Tibial artery (tissue), 4 donors: ENCODE measurements at regions not wholly inside any gene's neighbourhood (a gene's known extent, or its start where the extent isn't known, plus 50 kb on each side); places are given as distances from the start of the nearest gene placed in this dataset.

Source experiments
- DNase-seq, 2 donors: peaks; one replicate each; pipeline ENCODE4 v3.0.0-alpha.2; 2019
- H3K27ac ChIP-seq, 2 donors: fragments of 200-600 bp; sonication (generic) in 1 of 2; 1 replicate in 1 of 2; 2 replicates in 1 of 2; pipeline ENCODE4 v1.5.1; 2018 to 2019; ENCODE audit warnings: mild to moderate bottlenecking in 1 of 2
- H3K27me3 ChIP-seq, 2 donors: fragments of 200-600 bp; sonication (generic) in 1 of 2; one replicate each; pipeline versions ENCODE4 v1.5.1 to v1.6.0; 2016 to 2019
- H3K36me3 ChIP-seq, 3 donors: fragments of 200-600 bp; sonication (generic) in 2 of 3; one replicate each; pipeline ENCODE4 v1.5.1; 2016 to 2019; ENCODE audit warnings: mild to moderate bottlenecking in 2 of 3
- H3K4me1 ChIP-seq, 4 donors: fragments of 200-600 bp; sonication (generic) in 2 of 4; 1 replicate in 3 of 4; 2 replicates in 1 of 4; pipeline ENCODE4 v1.5.1; 2016 to 2019
- H3K4me3 ChIP-seq, 2 donors: fragments of 200-600 bp; sonication (generic) in 1 of 2; 1 replicate in 1 of 2; 2 replicates in 1 of 2; pipeline ENCODE4 v1.5.1; 2018 to 2019; ENCODE audit warnings: mild to moderate bottlenecking in 2 of 2
- H3K9me3 ChIP-seq, 3 donors: fragments of 200-600 bp; sonication (generic) in 1 of 3; one replicate each; pipeline ENCODE4 v1.5.1; 2016 to 2019
- CTCF ChIP-seq, 2 experiments: fragments of 200-600 bp in 1 of 2; fragments of 450-650 bp in 1 of 2; IDR thresholded peaks; one replicate each; pipeline ENCODE4 v1.5.1; 2017 to 2019; ENCODE audit warnings: antibody characterized with exemption in 2 of 2, mild to moderate bottlenecking in 1 of 2, moderate library complexity in 1 of 2
- intact Hi-C: fragments of 100-400 bp; cut with DNase I; formaldehyde crosslinking; loops from one replicate; pipeline ENCODE4 v1.15.0; 2023; ENCODE audit warnings: low total_unique reads

GRCh38 chr17:17402558-17402957, 74.2 kb upstream of the MED9 start:
- no peaks in the 10 kb centered on the region for H3K36me3 ChIP-seq
- intact Hi-C loops: no loop called here
- no peak overlapping the region for H3K4me3 ChIP-seq
- no peaks in the 10 kb centered on the region for H3K9me3 ChIP-seq
- no peaks in the 10 kb centered on the region for H3K4me1 ChIP-seq
- H3K27ac ChIP-seq: no peak overlapping the region
- no peak for TF ChIP-seq CTCF (IDR thresholded peaks at IDR 0.05)
- no peak for DNase-seq
- peaks cover 0 to 49% of the 10 kb centered on the region in 2 donors for H3K27me3 ChIP-seq

- no peak for DNase-seq
- no peak for TF ChIP-seq CTCF (IDR thresholded peaks at IDR 0.05)
These were observed 73.7 kb upstream of the MED9 start for GRCh38 chr17:17403065-17403464.

DNA sequence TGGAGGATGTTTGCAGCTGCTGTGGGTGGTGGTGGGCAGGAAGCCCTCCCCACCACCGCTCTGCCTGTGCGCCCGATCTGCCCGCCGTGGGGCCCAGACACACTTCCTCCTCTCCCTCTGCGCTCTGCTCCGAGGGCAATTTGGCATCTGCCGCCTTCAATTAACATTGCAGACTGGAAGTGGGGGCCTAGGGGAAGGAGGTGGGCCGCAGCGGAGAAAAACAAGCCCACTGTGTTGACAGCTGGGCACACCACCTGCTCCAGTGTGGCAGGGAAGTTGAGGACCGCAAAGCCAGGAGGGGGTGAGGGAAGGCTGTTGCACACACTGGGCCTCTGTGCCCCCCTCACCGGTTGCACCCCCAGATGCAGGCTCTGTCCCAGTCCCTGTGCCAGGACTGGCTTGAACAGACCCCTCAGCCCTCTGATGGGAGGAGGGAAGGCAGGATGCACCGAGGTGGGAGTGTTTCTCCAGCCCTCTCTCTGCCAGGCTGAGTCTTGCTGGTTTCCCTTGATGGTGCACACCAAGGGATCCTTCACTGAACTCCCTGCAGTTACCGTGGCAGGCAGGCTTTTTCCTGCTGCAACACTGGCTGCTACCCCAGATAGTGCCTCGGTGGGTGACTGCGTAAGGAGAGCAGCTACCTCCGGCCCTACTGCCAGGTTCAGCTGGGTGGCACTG, 72.8 kb upstream of the MED9 start:
- no peak for DNase-seq
- Histone ChIP-seq H3K9me3 (no peaks in the 10 kb centered on the region), H3K27ac (no peak overlapping the region), H3K27me3 (peaks cover 0 to 51% of the 10 kb centered on the region in 2 donors), H3K36me3 (no peaks in the 10 kb centered on the region), H3K4me1 (no peaks in the 10 kb centered on the region), H3K4me3 (no peak overlapping the region)
- intact Hi-C loops: no loop called here
- no peak for TF ChIP-seq CTCF (IDR thresholded peaks at IDR 0.05)

More at GRCh38 chr17:17403065-17403464, 73.7 kb upstream of the MED9 start:
- peaks cover 0 to 51% of the 10 kb centered on the region in 2 donors for H3K27me3 ChIP-seq
- H3K9me3 ChIP-seq: no peaks in the 10 kb centered on the region
- H3K4me3 ChIP-seq: no peak overlapping the region
- no peaks in the 10 kb centered on the region for H3K36me3 ChIP-seq
- no peaks in the 10 kb centered on the region for H3K4me1 ChIP-seq
- no peak overlapping the region for H3K27ac ChIP-seq
- intact Hi-C loops: no loop called here

DNA sequence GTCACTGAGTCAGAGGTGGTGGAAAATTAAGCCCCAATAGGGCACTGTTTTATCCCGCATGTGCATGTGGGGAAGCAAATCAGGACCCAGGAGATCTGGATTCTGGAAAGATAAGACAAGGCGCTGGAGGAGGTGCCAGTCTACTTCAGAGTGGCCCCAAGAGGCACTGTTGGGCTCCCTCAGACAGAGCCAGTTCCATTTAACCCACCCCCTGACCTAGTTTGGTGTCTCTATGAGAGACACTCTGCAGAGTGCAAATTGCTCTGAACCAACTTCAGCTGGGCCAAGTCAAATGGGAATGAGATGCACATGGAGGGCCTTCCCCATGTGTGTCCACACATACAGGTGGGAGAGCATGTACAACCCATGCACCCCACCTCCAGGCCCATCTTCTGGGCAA, 71.1 kb upstream of the MED9 start:
- Histone ChIP-seq H3K36me3 (no peaks in the 10 kb centered on the region), H3K4me3 (no peak overlapping the region), H3K9me3 (no peaks in the 10 kb centered on the region), H3K4me1 (no peaks in the 10 kb centered on the region), H3K27ac (no peak overlapping the region), H3K27me3 (peaks cover 0 to 60% of the 10 kb centered on the region in 2 donors)
- DNase-seq: no peak
- no peak for TF ChIP-seq CTCF (IDR thresholded peaks at IDR 0.05)
- intact Hi-C loops: no loop called here

- Histone ChIP-seq H3K36me3 (no peaks in the 10 kb centered on the region), H3K4me3 (no peak overlapping the region), H3K27ac (no peak overlapping the region), H3K4me1 (no peaks in the 10 kb centered on the region), H3K9me3 (no peaks in the 10 kb centered on the region), H3K27me3 (peaks cover 0 to 59% of the 10 kb centered on the region in 2 donors)
- DNase-seq: peak in 1 of 2 donors; percentile 59
- intact Hi-C loops: no loop called here
- no peak for TF ChIP-seq CTCF (IDR thresholded peaks at IDR 0.05)
These were observed 70.6 kb upstream of the MED9 start for GRCh38 chr17:17406225-17406624.
